HCT116 (cell line): ENCODE measurements at regions not wholly inside any gene's neighbourhood (a gene's known extent, or its start where the extent isn't known, plus 50 kb on each side); places are given as distances from the start of the nearest gene placed in this dataset.

ENCODE experiments used
- CEBPB ChIP-seq: IDR thresholded peaks from 2 replicates; pipeline ENCODE4 v1.6.1; 2012; ENCODE audit warnings: low read depth
- CTCF ChIP-seq, 3 experiments: fragments of 200-600 bp in 1 of 3; sonication (generic) in 1 of 3; IDR thresholded peaks in 2 of 3; conservative IDR thresholded peaks in 1 of 3; 2 replicates each; pipeline ENCODE4 v1.5.1; 2012 to 2017; ENCODE audit warnings: low read depth in 2 of 3, low read length in 2 of 3, antibody characterized with exemption in 1 of 3, borderline replicate concordance in 1 of 3, control low read depth in 1 of 3, mild to moderate bottlenecking in 1 of 3, mixed read lengths in 1 of 3, mixed run types in 1 of 3, moderate library complexity in 1 of 3; ENCODE audit not compliant: insufficient read depth in 1 of 3
- EZH2 ChIP-seq: fragments of 200-600 bp; sonication (generic); IDR thresholded peaks from 2 replicates; pipeline ENCODE4 v1.6.1; 2017; ENCODE audit warnings: antibody characterized with exemption, mixed run types
- EZH2phosphoT487 ChIP-seq: fragments of 200-600 bp; IDR thresholded peaks from 2 replicates; pipeline ENCODE4 v1.6.1; 2018; ENCODE audit warnings: antibody characterized with exemption, borderline replicate concordance
- POLR2A ChIP-seq: IDR thresholded peaks from 2 replicates; pipeline ENCODE4 v1.7.0; 2011; ENCODE audit warnings: borderline replicate concordance; ENCODE audit not compliant: insufficient read depth, insufficient read length; ENCODE audit errors: extremely low read depth
- POLR2AphosphoS5 ChIP-seq: IDR thresholded peaks from 2 replicates; pipeline ENCODE4 v1.6.1; 2011; ENCODE audit warnings: mild to moderate bottlenecking, low read depth, low read length, moderate library complexity
- SP1 ChIP-seq: IDR thresholded peaks from 2 replicates; pipeline ENCODE4 v1.6.1; 2012; ENCODE audit warnings: low read depth
- YY1 ChIP-seq: IDR thresholded peaks from 2 replicates; pipeline ENCODE4 v1.6.1; 2011; ENCODE audit warnings: low read length, low read depth, moderate library complexity, mild to moderate bottlenecking; ENCODE audit not compliant: insufficient replicate concordance; ENCODE audit errors: extremely low read depth
- ZBTB33 ChIP-seq: IDR thresholded peaks from 2 replicates; pipeline ENCODE4 v1.6.1; 2011; ENCODE audit warnings: mild to moderate bottlenecking, low read length, moderate library complexity; ENCODE audit not compliant: insufficient replicate concordance; ENCODE audit errors: extremely low read depth

- TF ChIP-seq CTCF (IDR thresholded peaks at IDR 0.05 in 2 of 3, conservative IDR thresholded peaks at IDR 0.05 in 1 of 3; ENCODE audit: borderline replicate concordance in 1 of 3, insufficient read depth in 1 of 3, low read depth in 2 of 3, low read length in 2 of 3) (no peak), SP1 (no peak), EZH2phosphoT487 (no peak), EZH2 (no peak), POLR2A (no peak), ZBTB33 (no peak), CEBPB (no peak), YY1 (no peak), POLR2AphosphoS5 (no peak)
Measured at GRCh38 chr1:81032374-81032773, 768.4 kb upstream of the ADGRL2 start.
